Stimulated activated CD4-positive, alpha-beta T cell treated with anti-CD3 and anti-CD28 coated beads, Interleukin-15, amount 100 ng/mL, for 24 hours (primary cell): ENCODE measurements at regions not wholly inside any gene's neighbourhood (a gene's known extent, or its start where the extent isn't known, plus 50 kb on each side); places are given as distances from the start of the nearest gene placed in this dataset.
"Not testable (repeated sequence)": the region's sequence is repeated elsewhere in the genome, so short reads cannot be mapped to it uniquely, and the experiment has no call there.

Experiments
- DNase-seq: peaks from one replicate; pipeline ENCODE4 v3.0.0-alpha.2; 2020

DNA sequence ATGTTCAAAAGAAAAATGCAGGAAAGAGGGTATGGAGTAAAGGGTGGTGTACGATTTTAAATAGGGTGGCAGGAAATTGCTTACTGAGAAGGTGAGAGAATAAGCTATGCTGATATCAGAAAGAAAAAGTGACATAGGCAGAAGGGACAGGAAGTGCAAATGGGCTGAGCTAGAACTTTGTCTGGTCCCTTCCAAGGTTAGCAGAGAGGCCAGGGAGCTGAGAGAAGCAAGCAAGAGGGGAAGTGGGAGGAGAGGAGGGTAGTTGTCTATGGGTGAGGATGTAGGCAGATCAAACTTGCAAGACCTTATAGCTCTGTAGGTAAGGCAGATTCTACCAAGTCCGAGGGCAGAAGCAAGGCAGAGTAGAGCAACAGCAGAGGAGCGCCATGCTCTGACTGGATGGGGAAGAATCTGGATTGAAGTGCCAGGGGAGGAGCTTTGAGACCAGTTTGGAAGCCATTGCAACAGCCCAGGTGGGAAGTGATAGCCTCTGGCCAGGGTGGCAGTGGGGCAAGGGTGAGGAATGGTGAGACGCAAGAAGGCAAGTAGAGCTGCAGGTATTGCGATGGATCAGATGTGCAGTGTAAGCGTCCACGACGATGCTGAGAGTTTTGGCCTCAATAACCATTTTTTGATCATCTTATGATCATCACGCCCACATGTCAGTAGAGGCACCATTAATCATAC is 134.4 kb upstream of the APCDD1 start:
- no peak for DNase-seq

DNA sequence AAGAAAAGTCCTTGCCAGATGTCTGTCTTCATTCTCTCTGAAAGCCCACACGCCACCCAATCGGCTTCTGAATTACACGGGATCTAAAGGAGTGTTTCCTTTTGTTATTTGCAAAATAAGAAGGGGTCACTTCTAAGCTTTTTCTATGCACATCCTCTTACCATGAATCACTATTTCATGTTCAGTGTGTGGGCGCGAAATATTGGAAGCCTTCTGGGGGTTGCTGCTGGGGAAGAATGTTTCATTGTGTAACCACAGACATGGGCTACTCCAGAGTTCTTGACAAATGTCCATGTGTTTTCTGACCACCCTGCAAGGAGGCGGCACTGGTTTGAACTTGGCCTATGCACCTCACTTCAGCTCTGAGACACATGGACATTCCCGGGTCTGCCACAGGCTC is 133.6 kb upstream of the APCDD1 start:
- DNase-seq = no peak

DNA sequence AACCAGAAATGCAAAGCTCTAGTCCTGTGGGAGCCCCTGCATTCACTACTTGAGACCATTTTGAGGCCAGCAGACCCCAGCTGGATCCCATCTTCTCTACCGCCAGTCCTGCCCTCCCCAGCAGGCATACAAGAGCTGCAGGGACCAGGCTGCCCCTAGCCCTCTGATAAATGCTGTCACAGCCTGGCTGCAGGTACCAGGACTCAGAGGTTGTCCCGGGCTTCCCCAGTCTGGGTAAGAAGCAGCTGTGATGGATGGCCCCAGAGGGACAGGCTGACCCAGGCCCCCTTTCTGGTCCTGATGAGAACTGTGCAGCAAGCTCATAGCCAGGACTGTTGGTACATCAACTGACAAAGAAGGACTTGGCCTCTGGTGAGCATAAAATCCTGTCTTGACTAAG is 132.9 kb upstream of the APCDD1 start:
- no peak for DNase-seq

DNA sequence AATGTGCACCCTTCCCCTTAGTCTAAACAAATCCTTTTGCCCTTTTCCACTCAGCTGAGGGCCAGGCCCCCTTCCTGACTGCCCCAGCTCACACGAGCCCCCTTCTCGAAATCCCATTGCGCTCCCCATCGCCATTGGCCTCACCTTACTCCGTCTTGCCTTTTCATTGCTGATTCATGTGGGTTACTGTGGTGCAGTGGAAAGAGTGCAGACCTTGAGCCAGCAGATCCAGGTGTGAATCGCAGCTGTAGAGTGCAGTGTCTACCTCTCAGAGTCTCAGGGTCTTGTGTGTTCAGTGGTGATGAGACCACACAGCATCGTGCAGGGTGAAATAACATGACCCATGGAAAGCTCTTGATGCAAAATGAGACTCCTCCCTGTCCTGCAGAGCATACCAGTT is 132.4 kb upstream of the APCDD1 start:
- no peak for DNase-seq

DNA sequence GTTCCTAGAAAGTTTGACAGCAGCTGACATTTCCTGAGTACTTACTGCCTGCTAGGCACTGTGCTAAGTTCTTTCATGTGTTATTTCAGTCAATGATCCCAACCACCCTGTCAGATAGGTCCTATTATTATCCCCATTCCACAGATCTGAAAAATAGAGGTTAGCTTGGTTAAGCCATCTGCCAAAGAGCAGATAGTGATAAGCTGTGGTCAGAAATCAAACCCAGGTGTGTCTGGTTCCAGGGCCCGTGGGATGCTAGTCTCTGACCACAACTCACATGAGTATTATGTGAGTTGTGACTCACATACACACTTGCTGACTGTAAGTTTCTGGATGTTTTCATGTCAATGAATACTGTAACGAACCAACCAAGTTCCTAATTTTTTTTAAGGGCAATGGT is 132.0 kb upstream of the APCDD1 start:
- no peak for DNase-seq

DNA sequence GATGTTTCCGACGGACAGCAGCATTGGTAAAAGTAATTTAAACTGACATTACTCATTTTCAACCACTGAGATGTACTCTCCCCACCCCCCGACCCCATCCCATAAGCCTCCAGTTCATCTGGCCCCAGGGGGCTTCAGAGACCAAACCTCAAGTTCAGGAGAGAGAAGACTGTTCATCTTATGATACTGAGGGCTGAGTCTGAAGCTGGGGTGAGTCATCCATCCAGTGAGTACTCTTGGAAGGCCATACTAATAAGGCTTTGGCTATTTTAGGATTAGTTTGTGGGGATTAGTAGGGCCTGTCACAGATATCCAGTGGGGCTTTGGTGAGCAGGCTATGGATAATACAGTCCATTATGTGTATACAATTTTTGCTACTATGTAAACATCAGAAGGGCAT is 125.3 kb upstream of the APCDD1 start:
- no peak for DNase-seq

DNA sequence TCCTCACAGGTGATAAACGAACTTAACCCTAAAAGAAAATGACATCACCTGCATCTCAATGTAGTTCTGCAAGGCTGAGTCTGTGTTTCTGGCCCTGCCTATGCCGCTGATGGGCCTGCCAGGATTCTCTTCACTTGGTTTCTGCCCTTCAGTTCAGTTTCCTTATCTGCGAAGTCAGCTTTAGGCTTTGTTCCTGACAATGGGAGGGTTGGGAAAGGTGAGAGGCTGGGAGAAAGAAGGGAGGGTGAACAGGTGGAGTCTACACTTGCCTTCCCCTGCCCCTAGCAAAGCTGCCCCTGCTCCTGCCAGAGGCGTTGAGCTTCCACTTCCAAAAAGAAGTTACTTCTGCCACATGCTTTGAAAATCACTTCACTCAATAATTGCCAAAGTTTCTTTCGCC is 124.0 kb upstream of the APCDD1 start:
- DNase-seq = no peak

DNA sequence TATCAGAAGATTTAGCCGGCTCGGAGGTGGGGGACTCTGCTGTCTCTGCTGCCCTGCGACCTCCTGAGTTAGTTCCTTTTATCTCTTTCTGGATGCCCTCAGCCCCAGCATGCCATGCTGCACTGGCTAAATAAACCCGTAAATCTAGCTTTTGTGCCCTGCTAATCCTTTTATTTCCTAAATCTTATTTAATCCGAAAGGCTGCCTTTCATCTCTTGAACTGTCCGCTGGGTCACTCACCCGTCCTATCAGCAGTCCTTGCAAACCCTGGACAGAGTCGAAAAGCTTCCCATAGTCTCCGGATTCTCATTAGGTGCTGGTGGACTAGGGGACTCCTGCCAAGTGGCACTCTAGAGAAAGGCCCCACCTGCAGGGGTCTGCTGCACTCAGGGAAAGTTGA is 122.0 kb upstream of the APCDD1 start:
- no peak for DNase-seq

DNA sequence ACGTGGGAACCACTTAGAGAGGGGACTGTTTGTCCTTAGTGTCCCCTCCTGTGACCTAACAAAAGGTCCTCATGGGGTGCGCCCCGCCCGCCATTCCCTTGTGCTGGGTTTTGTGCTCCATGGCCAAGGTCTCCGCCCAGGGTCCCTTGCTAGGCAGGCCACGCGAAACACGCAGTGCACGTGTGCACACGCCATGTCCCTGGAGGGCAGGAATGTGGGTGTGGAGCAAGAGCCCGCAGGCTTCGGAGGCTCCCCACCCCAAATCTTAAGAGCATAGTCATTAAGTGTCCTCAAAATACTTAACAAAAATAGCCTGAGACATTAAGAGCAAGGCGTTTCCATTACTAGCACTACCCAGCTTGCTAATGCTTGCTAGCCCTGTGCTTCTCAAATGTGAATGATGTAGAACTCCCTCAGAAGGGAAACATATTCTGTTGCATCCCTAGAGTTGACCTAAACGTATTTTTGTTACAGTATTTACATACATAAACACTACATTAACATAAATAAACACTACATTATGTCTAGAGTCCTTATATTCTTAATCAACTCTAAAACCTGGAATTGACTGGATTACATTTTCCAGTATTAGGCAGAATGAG is 117.6 kb upstream of the APCDD1 start:
- no peak for DNase-seq

DNA sequence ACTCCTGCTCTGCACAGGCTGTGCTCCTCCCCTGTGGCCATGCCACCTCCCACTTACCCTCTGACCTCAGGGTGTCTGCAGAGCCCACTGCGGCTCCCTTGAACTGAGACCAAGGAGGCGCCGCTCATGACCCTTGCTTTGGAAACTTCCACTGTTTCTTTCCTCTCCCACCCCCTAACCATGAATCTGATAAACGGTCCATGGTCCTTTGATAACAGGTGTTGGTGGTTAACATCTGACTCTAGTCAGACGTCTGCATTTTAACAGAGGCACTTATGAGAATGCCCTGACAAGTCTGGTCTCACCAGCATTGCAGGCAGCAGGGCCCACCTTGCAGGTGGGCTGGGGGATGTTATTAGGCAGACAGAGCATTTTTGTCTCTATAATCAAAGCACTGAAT is 113.6 kb upstream of the APCDD1 start:
- DNase-seq = no peak

DNA sequence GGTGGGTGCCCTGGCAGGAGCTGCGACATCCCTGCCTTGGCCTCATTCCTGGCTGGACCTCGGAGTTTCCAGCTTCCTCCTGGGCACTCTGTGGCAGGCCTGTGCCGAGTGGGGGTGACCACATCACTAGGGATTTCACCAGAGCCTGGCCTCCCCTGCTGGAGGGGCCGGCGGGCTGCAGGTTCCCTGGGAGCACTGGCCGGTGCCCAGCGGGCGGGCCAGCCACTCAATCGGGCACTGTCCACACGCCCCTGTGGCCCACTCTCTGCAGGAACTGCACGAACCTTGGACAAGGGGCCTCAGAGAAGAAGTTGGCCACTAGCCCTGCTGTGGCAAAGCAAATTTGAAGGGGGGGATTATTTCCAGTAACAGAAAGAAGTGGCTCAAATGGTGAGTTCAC is 110.7 kb upstream of the APCDD1 start:
- no peak for DNase-seq

DNA sequence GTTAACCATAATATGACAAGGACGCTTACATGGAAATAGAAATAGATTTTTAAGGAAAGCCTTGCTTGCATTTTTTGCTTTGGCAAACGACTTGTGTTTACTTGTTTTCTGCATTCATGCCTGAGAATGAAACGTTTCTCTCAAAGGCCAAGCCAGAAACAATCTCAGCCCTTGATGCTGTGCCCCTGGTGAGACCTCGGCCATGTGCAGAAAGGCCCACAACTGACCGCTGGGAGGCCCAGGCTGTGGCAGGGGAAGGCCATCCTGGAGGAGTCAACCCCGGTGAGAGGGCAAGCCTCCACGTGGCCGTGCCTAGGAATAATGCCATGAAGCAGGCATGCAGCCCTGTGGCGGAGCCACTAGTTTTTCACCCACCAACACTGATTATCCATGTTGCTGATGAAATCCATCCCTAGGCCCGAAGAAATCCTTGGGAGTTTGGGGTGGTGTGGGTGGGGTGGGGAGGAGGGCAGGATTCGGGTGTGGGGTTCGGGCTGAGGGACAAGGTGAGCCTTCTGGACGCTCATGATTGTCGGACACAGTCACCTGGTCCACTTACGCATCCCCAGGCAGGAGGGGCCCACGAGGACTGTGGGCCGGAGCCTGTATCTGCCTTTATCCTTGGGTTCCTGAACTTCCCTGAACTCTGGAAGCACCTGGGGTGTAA is 107.6 kb upstream of the APCDD1 start:
- no peak for DNase-seq

DNA sequence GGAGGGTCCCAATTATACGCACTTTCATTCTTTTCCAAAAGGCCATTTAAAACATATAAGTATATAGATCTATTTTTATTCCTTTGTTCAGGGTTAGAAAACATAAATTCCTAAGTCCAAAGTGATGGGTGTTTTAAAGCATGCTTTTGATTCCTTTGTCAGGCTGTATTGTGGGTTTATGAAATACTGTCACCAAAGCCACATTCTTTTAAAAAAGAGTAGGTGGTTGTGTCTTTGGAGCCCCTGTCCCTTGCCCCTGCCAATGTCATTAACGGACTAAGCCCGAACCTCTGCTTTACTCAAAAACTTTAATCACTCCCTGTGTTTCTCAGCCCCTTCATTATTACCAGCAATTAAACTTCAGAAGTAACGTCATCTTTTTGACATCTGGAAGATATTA is 104.9 kb upstream of the APCDD1 start:
- no peak for DNase-seq

DNA sequence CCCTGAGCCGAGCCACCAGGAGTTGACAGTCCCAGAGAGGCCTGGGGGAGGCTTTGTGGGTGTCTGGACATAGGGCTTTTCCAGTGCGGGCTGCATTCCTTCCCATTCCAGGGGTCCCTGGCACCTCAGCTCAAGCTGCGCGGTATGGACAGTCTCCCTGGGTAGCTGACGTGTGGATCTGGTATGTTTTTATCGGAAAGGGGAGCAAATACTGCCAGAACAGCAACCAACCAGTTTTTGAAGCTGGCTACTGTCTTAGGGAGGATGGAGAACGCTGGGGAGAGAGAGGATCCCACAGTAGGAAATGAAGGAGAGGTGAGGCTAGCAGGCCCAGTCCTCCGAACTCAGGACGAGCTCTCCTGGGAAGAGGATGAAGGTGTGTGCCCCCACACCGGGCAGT is 103.8 kb upstream of the APCDD1 start:
- DNase-seq = no peak

DNA sequence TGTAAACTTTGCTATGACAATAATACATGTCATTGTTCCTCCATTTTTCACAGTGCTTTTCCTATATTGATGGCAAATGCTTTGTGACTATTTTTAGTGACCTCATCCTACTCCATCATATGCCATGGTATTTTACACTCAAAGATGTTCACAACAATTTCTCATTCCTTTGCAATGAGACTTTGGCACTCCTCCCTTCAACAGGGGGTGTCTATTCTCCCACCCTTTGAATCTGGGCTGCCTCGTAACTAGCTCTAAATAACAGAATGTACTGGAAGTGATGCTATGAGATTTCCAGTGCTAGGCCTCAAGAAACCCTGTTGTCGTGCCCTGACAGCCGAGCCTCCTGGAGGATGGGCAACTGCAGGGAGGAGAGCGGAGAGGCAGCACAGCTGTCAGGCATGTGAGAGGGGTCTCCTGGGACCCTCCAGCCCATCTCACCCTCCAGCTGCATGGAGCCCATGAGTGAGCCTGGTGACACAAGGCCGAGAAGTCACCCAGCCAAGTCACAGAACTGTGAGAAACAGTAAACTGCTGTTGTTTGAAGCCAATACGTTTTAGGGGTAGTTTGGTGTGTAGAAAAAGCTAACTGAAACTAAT is 103.1 kb upstream of the APCDD1 start:
- DNase-seq = no peak

DNA sequence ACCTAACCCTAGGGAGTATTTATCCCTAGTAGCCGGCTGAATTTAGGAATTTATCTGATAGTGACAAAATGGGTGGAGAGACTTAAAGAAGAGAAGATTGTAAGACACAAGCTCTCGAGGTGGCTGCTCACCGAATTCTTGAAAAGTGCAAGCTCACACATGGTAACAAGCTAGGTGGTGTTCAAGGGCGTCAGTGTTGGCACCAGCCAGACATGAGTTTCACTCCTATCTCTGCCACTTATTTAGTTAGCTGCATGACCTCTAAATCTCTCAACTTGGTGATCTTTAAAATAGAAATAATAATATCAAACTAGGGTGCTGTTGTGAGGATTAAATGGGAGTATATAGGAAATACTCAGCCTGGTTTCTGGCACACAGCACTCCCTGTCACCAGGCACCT is 102.6 kb upstream of the APCDD1 start:
- DNase-seq = no peak

DNA sequence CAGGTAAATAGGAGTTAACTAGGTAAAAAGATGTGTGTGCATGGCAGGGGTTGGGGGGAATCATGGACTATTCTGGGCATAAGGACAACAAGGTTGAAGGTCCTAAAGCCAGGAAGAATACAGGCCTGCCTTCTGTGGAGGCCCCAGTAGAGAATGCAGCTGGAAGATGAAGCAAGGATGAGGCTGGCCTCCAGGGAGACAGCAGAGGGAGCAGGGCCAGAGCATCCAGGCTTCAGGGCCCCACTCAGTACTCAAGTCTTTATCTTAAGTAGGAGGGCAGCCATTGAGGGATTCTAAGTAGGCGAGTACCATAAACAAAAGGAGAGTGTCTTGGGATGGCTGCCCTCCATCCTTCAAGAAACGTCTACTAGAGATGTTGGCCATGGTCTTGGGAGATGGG is 101.8 kb upstream of the APCDD1 start:
- DNase-seq = no peak

DNA sequence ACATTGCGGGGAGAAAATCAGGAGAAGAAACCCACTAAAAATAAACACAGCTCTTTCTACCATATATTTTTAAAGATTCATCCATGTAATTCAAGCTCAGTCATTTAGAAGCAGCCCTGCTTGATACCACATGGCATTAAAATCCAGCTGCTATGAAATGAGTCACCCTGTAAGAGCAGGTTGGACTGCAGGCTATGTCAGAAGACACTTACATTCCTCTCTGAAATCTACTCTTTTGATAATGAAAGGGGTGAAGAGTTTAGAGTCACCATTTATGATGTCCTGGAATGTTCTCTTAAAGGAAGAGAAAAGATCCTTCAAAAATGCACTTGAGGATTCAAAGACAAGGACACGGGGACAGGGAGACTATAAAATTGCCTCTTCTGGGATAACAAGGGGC is 100.6 kb upstream of the APCDD1 start:
- DNase-seq = no peak

DNA sequence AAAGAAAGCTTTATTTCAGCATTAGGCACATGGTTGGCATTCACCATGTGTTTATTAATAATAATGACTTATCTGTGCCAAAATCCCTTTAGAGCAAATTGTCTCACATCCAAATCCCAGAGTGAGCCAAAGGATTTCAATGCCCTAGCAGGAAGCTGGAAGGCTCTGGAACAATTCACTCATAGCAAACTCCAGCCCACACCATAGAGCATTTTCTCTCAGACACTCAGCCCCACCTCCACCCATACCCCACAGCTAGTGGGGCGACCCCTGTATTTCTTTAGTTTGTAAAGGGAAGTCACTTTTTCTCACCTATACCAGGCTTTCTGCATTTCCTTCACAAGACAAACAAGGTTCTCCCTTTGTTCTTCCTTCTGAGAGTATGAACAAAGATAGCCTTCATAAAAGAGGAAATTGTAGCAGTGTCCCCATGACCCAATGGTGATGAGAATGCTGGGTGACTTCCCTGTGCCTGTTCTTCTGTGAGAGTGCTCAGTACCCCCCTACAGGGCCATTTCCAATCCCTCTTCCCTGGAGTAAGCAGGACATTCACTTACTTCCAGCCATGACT is 100.1 kb upstream of the APCDD1 start:
- DNase-seq = no peak

DNA sequence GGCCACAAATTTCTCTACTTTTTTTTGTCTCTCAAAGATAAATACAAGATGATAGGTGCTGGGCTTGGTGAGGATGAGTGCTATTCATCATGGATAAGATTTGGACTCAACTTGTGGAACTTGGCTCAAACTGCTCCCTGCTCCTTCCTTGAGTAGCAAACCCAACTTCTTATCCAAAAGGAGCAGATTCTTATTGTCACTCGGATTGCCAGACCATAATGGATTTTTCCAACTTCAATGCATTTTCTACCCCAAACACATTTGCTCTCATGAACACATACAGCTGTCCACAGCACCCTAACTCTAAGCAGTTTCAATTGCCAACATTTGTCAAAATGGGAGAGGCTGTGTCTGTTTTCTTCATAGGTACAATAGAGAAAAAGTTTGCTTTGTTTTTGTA is 99.5 kb upstream of the APCDD1 start:
- DNase-seq = no peak

DNA sequence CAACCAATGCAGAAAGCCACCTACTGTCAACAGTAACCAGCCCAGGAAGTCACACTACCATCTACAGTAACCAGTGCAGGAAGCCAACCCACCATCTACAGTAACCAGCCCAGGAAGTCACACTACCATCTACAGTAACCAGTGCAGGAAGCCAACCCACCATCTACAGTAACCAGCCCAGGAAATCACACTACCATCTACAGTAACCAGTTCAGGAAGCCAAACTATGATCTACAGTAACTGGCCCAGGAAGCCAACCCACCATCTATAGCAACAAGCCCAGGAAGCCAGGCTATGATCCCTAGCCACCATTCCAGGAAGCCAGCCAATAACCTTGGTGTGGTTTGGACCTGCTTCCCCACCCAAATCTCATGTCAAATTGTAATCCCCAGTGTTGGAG is 97.4 kb upstream of the APCDD1 start:
- not testable (repeated sequence) for DNase-seq

DNA sequence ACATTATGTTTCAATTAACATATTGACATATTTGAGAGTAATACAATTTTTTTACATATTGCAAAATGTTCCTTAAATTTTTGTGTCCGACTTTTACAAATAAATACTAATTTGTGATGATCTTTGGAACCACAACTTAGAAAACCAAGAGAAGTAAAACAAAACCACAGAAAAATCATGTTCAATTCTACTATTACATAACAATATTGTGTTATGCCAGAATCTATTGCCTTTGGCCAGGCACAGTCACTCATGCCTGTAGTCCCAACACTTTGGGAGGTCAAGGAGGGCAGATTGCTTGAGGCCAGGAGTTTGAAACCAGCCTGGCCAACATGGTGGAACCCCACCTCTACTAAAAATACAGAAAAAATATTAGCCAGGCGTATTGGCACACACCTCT is 92.8 kb upstream of the APCDD1 start:
- DNase-seq = no peak

DNA sequence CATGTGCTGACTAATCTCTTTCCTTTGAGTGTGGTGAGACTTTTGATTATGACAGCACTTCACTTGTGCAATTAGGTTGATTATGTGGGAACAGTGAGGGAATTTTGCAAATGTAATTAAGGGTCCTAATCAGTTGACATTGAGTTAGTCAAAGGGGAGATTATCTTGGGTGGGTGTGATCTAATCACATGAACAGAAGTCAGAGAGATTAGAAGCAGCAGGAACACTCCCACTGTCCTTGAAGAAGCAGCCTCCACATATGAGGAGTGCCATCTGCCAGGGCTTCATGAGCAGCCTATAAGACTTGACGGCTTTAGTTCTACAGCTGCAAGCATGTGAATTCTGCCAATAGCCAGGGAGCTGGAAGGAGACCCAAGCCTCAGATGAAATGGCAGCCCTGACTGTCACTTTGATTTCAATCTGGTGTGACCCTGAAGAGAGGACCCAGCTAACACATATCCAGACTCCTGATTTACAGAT is 89.4 kb upstream of the APCDD1 start:
- no peak for DNase-seq

DNA sequence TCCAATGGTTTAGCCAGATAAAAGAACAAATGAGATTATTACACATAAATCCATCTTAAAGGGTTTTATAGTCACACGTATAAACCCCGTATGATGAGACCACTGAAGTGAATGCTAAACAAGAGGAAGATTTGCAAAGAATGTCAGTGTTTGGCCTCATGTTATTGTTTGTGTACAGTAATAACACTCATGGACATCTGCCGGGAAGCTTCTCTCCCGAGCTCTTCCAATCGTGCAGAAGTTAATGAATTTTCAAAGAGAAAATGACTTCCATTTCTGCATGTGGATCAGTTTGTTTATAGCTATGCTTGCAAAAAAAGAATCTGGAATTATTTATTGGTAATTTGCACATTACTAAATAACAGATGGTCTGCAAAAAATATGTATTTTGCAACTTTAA is 88.5 kb upstream of the APCDD1 start:
- no peak for DNase-seq
